ENCODE measurements at regions not wholly inside any gene's neighbourhood (a gene's known extent, or its start where the extent isn't known, plus 50 kb on each side); places are given as distances from the start of the nearest gene placed in this dataset.

DNA sequence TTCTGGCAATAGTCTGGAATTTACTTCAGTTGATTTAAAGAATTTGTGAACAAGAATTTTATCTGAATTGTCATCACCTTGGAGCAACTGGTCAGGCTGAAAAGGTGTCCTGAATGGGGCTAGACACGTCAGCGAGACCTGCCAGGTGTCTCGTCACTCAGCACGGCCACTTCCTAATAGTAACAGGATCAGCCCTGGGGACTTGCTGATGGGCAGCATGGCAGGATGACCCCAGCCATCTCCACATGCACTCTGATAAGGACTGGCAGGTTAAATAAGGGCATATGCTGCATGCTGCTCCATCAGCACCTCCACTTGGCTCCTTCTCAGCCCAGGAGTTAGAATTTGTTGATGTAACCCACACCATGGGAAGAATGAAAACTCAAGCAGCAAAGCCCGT lies 224.2 kb downstream of the FOXO1 start:
- TF ChIP-seq, protein P1, sequence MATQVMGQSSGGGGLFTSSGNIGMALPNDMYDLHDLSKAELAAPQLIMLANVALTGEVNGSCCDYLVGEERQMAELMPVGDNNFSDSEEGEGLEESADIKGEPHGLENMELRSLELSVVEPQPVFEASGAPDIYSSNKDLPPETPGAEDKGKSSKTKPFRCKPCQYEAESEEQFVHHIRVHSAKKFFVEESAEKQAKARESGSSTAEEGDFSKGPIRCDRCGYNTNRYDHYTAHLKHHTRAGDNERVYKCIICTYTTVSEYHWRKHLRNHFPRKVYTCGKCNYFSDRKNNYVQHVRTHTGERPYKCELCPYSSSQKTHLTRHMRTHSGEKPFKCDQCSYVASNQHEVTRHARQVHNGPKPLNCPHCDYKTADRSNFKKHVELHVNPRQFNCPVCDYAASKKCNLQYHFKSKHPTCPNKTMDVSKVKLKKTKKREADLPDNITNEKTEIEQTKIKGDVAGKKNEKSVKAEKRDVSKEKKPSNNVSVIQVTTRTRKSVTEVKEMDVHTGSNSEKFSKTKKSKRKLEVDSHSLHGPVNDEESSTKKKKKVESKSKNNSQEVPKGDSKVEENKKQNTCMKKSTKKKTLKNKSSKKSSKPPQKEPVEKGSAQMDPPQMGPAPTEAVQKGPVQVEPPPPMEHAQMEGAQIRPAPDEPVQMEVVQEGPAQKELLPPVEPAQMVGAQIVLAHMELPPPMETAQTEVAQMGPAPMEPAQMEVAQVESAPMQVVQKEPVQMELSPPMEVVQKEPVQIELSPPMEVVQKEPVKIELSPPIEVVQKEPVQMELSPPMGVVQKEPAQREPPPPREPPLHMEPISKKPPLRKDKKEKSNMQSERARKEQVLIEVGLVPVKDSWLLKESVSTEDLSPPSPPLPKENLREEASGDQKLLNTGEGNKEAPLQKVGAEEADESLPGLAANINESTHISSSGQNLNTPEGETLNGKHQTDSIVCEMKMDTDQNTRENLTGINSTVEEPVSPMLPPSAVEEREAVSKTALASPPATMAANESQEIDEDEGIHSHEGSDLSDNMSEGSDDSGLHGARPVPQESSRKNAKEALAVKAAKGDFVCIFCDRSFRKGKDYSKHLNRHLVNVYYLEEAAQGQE (IDR thresholded peaks at IDR 0.05; ENCODE audit: unreplicated experiment) = no peak
- TF ChIP-seq CTCF (conservative IDR thresholded peaks at IDR 0.05; ENCODE audit: low read depth in 2 of 2) = no peak
- TF ChIP-seq CREB1 (CRISPR knock-in tag; IDR thresholded peaks at IDR 0.05; ENCODE audit: low read depth) = no peak
- TF ChIP-seq POLR2AphosphoS5 (IDR thresholded peaks at IDR 0.05; ENCODE audit: low read depth) = no peak
- TF ChIP-seq EZH2 (IDR thresholded peaks at IDR 0.05; ENCODE audit: low read depth, unreplicated experiment) = no peak
- no peak for TF ChIP-seq EZH2phosphoT487 (IDR thresholded peaks at IDR 0.05; ENCODE audit: unreplicated experiment)
- no peak for TF ChIP-seq NANOG (IDR thresholded peaks at IDR 0.05; ENCODE audit: borderline replicate concordance)
- no peak for TF ChIP-seq JUNB (IDR thresholded peaks at IDR 0.05; ENCODE audit: unreplicated experiment)
- TF ChIP-seq ZNF462 (CRISPR knock-in tag; IDR thresholded peaks at IDR 0.05) = no peak
- TF ChIP-seq, protein P2, sequence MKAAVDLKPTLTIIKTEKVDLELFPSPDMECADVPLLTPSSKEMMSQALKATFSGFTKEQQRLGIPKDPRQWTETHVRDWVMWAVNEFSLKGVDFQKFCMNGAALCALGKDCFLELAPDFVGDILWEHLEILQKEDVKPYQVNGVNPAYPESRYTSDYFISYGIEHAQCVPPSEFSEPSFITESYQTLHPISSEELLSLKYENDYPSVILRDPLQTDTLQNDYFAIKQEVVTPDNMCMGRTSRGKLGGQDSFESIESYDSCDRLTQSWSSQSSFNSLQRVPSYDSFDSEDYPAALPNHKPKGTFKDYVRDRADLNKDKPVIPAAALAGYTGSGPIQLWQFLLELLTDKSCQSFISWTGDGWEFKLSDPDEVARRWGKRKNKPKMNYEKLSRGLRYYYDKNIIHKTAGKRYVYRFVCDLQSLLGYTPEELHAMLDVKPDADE (IDR thresholded peaks at IDR 0.05) = no peak
- no peak for TF ChIP-seq STAT1 (IDR thresholded peaks at IDR 0.05; ENCODE audit: unreplicated experiment)

Data from GM23338 (cell line).